Right atrium auricular region (tissue), 2 donors: ENCODE measurements at regions not wholly inside any gene's neighbourhood (a gene's known extent, or its start where the extent isn't known, plus 50 kb on each side); places are given as distances from the start of the nearest gene placed in this dataset.

Experiments used
- DNase-seq: peaks from one replicate; pipeline ENCODE4 v3.0.0-alpha.2; 2019; ENCODE audit warnings: low spot score
- H3K27ac ChIP-seq, 2 donors: fragments of 200-600 bp; sonication (generic); 1 replicate in 1 of 2; 2 replicates in 1 of 2; pipeline ENCODE4 v1.5.1; 2016 to 2019
- H3K27me3 ChIP-seq, 2 donors: fragments of 200-600 bp; sonication (generic); one replicate each; pipeline versions ENCODE4 v1.5.1 to v1.6.0; 2017 to 2019
- H3K36me3 ChIP-seq: fragments of 200-600 bp; sonication (generic); one replicate; pipeline ENCODE4 v1.5.1; 2016
- H3K4me1 ChIP-seq, 2 donors: fragments of 200-600 bp; sonication (generic); one replicate each; pipeline versions ENCODE4 v1.5.1 to v1.6.0; 2017 to 2019
- H3K4me3 ChIP-seq, 2 donors: fragments of 200-600 bp; sonication (generic); 1 replicate in 1 of 2; 2 replicates in 1 of 2; pipeline ENCODE4 v1.5.1; 2017 to 2019; ENCODE audit warnings: mild to moderate bottlenecking in 1 of 2, moderate library complexity in 1 of 2
- H3K9me3 ChIP-seq, 2 donors: fragments of 200-600 bp; sonication (generic); one replicate each; pipeline ENCODE4 v1.5.1; 2019
- CTCF ChIP-seq, 2 donors: fragments of 200-600 bp; sonication (generic); IDR thresholded peaks; one replicate each; pipeline ENCODE4 v1.5.1; 2019; ENCODE audit warnings: antibody characterized with exemption in 2 of 2

- no peaks in the 10 kb centered on the region for H3K4me1 ChIP-seq
- no peak for TF ChIP-seq CTCF (IDR thresholded peaks at IDR 0.05)
- no peak for DNase-seq
- H3K27me3 ChIP-seq = no peaks in the 10 kb centered on the region
- no peak overlapping the region for H3K27ac ChIP-seq
- no peak overlapping the region for H3K4me3 ChIP-seq
- no peaks in the 10 kb centered on the region for H3K36me3 ChIP-seq
- no peaks in the 10 kb centered on the region for H3K9me3 ChIP-seq
Measured at GRCh38 chr9:87096506-87096905, 149.2 kb upstream of the GAS1 start.

- no peaks in the 10 kb centered on the region for H3K36me3 ChIP-seq
- no peaks in the 10 kb centered on the region for H3K4me1 ChIP-seq
- no peak for TF ChIP-seq CTCF (IDR thresholded peaks at IDR 0.05)
- DNase-seq = no peak
- no peak overlapping the region for H3K4me3 ChIP-seq
- no peak overlapping the region for H3K27ac ChIP-seq
- H3K27me3 ChIP-seq = no peaks in the 10 kb centered on the region
- no peaks in the 10 kb centered on the region for H3K9me3 ChIP-seq
Measured at GRCh38 chr9:87097238-87097637, 149.9 kb upstream of the GAS1 start.

DNA sequence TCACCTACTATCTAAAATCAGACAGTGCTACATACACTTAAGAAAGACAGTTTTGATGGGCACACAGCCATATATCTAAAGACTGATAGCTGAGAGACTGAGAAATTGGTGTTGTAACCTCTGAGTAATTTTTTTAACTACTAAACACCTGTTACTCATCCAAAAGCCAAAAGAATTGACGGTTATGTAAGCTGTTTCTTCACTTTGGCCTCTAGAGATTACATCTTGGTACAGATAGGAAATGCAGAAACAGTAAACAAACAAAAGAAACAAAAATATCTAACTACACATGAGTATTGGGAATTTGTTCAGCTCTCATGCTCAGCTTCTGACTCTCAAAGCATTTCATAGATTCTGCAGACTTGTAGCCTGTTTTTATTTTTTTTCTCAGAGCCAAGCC lies 152.1 kb upstream of the GAS1 start:
- no peak overlapping the region for H3K4me3 ChIP-seq
- no peaks in the 10 kb centered on the region for H3K36me3 ChIP-seq
- no peaks in the 10 kb centered on the region for H3K9me3 ChIP-seq
- TF ChIP-seq CTCF (IDR thresholded peaks at IDR 0.05) = no peak
- H3K27ac ChIP-seq = no peak overlapping the region
- no peaks in the 10 kb centered on the region for H3K27me3 ChIP-seq
- DNase-seq = no peak
- H3K4me1 ChIP-seq = no peaks in the 10 kb centered on the region

GRCh38 chr9:87100001-87100400 lies 152.7 kb upstream of the GAS1 start:
- H3K4me3 ChIP-seq = no peak overlapping the region
- no peaks in the 10 kb centered on the region for H3K36me3 ChIP-seq
- no peak for TF ChIP-seq CTCF (IDR thresholded peaks at IDR 0.05)
- no peaks in the 10 kb centered on the region for H3K4me1 ChIP-seq
- H3K27ac ChIP-seq = no peak overlapping the region
- no peaks in the 10 kb centered on the region for H3K27me3 ChIP-seq
- no peaks in the 10 kb centered on the region for H3K9me3 ChIP-seq
- DNase-seq = no peak

- no peak overlapping the region for H3K4me3 ChIP-seq
- no peak for DNase-seq
- H3K36me3 ChIP-seq = no peaks in the 10 kb centered on the region
- H3K4me1 ChIP-seq = no peaks in the 10 kb centered on the region
- no peak overlapping the region for H3K27ac ChIP-seq
- no peaks in the 10 kb centered on the region for H3K9me3 ChIP-seq
- TF ChIP-seq CTCF (IDR thresholded peaks at IDR 0.05) = no peak
- H3K27me3 ChIP-seq = no peaks in the 10 kb centered on the region
Measured at GRCh38 chr9:87102126-87102525, 154.8 kb upstream of the GAS1 start.

DNA sequence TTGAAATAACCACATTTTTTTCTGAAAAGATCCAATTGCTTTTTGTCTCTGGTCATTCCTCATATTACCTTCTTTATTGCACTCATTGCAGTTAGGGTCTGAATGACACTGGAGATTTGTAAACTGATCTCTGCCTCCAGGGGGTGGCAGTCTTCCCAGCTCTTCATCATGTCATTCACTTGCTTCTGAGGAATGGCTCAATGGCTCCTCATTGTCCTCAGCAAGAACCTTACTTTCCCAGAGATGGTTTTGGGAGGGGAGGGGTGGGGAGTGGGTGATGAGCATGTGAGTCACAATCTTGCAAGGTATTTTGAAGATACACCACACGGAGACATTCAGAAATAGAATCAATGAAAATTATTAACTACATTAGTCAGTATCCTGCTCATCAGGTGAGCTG lies 159.8 kb upstream of the GAS1 start:
- no peaks in the 10 kb centered on the region for H3K36me3 ChIP-seq
- DNase-seq = no peak
- H3K27ac ChIP-seq = no peak overlapping the region
- H3K9me3 ChIP-seq = peaks cover 4 to 9% of the 10 kb centered on the region in 2 donors
- H3K4me1 ChIP-seq = peaks cover 0 to 10% of the 10 kb centered on the region in 2 donors
- no peak overlapping the region for H3K4me3 ChIP-seq
- TF ChIP-seq CTCF (IDR thresholded peaks at IDR 0.05) = no peak
- no peaks in the 10 kb centered on the region for H3K27me3 ChIP-seq
